NCI-H446 treated with DMSO at 0.1 percent for 48 hours (cell line): ENCODE measurements at regions not wholly inside any gene's neighbourhood (a gene's known extent, or its start where the extent isn't known, plus 50 kb on each side); places are given as distances from the start of the nearest gene placed in this dataset.

Experiments used
- DNase-seq: peaks from one replicate; lab custom pipeline; 2025; lab: John Stamatoyannopoulos, UW

DNA sequence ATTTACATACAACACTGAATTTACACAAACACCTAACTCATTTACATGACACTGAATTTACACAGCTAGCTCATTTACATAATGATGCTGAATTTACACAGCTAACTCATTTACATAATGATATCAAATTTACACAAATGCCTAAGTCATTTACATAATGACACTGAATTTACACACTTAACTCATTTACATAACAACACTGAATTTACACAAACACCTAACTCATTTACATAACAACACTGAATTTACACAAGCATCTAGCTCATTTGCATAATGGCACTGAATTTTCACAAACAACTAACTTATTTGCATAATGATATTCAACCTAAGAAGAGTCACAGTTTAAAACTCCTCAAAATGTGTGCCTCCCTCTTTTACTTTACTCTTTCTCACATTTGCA lies 511.7 kb downstream of the GALR1 start:
- no peak for DNase-seq

DNA sequence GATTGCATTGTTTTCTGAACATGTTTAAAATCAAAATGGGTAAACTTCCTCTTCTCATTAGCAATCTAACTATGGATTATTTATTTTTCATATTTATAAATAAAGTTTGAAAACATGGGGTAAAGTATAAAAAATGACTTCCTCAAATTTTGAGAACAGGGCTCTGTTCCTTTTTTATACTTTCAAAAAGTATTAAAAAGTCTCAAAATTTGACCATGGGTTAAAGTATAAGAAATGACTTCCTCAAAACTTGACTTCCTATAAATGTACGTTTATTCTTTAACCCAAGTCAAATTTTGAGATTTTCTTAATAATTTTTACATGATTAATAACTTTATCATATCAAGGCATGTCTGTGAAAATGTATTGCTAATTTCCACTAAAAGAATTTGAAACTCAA lies 512.4 kb downstream of the GALR1 start:
- DNase-seq, result no peak

DNA sequence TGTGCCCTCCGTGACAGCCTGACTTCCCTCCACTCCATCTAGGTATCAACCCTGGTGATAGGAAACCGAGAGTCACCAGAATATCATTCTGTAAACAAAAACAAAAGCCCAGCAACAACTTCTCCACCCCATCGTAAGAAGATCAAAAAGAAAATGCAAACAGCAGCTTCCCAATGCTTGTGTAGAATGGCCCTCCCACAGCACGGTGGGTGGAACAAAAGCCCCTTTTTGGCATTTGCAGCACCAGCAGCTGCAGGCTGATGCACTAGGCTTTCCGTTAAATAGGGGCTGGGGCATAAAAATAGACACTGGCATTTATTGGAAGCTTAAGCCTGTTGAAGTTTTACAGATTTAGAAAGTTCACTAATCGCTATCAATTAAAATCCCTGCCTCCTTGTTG lies 513.0 kb downstream of the GALR1 start:
- no peak for DNase-seq

DNA sequence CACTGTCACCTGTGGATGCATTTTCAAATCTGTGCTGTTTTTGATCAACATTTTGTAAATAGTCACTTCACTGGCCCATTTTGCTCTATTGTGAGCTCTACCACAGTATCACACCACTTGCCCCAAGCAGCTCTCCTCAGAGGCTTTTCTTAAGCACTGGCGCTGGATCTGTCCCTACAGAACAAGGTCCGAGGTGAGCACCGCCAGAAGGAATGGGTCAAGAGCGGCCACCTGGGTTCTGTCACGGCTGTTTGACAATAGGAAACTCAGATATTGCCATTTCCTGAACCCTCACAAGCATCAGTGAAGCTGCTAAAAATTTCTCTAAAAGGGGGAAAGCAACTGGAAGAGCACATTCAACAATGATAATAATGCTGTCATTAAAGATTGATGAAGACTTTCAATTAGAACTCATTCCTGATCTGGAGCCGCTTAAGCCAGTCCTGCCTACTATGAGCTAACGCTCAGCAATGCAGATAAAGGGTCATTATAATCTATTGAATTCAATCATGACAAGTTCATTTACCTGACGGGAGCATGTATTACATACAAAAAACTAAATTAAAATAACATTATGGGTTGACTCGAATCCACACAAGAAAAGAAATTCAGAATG lies 514.0 kb downstream of the GALR1 start:
- DNase-seq, result no peak

DNA sequence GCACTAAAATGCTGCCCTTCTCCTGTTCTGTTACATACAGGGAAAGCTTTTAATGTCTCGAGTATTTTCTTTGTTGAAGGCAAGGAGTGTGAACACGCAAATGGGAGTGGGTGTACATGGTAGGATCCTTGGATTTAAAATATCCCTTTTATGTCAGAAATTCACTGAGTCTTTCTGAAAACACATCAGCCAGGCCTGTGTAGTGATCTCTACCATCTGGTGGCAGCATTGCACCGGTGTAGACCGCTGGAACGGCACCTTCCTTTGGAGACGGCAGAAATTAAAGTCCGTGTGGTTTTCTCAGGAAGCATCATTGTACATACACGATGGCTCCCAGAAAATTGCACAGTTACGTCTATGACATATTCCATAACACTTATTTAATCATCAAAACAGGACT lies 515.8 kb downstream of the GALR1 start:
- DNase-seq, result no peak

DNA sequence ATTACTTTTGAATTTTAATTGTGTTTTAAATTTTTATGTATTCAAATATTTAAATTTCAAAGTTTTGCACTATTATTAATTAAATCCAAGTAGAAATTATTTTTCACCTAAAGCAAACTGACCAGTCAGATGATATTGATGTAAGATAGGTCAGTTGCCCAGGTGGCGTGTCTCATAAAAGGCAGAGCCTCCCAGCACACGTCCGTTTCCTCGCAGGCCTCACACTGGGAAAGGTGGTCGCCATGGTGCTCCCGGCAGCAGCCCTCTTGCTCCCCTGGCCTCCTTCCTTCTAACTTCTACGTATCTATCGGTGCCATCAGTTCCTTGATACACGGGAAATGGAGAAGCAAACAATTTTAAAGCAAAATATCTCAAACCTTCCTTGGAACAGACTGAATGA lies 516.8 kb downstream of the GALR1 start:
- DNase-seq, result no peak

DNA sequence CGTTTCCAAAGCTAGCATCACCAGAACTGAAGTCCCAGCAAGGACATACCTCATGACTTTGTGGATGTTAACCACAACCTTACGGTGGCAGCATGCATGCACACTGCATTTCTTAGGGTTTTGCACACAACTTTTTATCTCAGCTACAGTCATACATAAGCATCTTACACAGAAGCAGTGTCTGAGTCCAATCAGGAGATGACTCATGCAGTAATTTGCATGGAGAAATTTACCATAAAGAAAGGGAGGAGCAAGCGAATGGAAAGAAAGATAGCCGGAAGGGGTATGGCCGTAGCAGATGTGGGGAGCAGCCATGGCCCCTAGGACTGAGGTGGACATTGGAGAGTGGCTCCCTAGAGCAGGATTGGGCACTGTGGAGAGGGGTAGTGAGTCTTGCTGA lies 522.5 kb downstream of the GALR1 start:
- DNase-seq, result no peak

DNA sequence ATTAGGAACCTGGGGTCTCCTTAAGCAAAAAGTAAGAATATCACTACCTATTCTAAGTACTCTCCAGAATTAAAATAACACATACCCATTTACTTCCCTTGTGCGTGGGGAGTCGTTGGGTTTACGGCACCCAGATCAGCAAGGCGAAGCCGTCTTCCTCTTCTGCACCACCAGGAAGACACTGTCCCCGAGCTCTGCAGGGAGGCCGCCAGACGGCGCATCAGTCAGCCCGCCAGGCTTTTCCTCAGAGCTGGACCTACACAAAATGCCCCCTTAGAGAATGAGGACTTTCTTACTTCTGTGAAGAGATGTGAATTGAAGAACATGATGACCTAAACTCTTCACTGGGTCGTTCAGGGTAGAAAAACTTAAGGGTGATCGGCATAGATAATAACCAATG lies 526.5 kb downstream of the GALR1 start:
- DNase-seq, result no peak

DNA sequence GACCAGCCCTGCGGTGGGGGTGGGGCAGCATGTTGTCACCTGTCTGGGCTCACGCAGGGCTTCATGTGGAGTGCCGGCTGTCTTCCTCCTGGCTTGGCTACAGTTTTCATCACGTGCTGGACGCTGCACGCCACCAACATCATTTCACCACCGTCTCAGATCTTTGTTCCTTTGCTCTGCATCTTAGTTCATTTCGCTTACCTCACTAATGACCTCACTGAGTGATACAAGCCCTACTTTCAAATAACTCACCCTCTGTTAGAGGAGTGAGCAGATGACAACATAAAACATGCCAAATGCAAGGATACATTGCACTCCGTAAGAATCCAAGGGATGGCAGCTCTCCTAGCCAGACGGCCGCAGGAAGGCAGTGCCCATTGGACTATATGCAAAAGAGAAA lies 527.5 kb downstream of the GALR1 start:
- DNase-seq, result no peak

DNA sequence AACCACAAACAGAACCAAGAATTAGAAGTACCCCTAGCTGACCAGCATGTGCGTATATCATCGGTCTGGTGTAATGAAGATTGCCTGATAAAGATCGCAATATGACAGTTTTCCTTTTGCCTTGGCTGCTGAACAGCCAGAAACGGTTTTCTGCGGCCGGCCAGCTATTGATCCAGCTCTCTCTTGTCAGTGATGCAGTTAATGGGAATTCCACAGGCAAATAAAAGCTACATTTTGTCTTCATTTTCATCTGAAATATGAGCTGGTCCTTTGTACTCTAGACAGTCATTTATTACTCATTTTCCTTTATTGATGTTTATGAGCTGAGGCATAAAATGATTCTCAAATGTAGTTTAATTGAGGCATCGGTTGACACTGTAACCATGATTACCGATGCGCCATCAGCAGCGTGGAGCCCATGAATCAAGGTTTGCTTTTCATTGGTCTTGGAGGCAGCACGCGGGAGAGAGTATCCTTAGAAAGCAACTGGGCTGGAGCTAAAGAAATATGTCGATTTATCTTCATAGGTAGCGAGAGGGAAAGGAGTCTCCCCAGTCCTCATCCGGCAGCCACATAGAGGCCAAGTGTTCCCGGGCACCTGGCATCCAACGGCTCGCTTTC lies 535.2 kb downstream of the GALR1 start:
- no peak for DNase-seq

DNA sequence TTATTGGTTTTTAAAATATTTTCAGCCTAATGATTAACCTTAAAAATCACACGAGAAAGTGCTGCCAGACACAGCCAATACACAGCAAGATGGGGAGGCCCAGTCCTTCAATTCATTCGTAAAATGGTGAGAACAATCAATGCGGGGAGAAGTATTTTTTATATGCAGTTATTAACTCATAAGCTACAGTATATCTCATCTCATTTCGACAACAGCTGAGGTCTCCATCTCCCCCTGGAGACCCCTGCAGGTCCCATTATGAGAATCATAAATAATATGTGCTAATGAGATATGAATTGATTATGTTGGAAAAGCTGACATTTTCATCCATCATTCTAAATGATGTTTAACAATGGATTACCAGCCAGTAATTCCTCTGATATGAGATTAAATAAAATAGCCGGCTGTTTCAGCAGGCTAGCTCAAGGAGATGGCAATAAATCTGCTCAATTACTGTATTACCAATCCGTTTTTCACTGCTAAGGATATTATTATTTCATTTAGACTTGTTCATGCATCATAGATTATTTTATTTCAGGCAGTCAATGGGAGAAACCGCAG lies 535.8 kb downstream of the GALR1 start:
- no peak for DNase-seq

DNA sequence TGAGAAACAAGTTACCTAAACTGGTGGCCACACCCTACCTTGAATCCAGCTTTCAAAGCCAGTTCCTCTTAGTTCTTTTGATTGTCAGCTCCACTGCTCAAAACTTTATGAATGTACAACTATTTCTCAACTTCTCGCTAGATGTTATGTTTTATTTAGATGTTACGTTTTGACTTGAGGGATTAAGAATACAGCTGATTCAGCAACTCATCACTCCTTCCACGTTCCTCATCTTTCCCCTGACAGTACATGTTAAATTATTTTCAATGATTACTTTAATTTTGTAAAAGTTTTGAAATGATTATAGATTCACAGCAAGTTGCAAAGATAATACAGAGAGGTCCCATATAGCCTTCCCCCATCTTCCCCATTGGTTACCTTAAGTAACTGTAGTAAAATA lies 553.4 kb downstream of the GALR1 start:
- no peak for DNase-seq

DNA sequence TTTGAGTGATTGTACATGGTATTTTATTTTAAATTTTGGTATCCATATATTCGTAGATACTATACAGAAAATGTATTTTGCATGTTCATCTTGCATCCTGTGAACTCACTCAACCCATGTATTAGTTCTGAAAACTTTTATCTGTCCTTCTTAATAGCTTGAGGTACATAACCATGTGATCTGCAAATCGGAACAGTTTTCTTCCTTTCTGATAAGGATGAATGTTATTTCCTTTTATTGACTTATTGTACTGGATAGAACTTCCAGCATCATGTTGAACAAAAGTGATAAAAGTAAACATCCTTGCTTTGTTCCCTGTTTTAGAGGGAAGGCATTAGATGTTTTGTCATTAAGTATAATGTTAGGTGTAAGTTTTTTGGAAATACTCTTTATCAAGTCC lies 554.7 kb downstream of the GALR1 start:
- DNase-seq, result no peak

DNA sequence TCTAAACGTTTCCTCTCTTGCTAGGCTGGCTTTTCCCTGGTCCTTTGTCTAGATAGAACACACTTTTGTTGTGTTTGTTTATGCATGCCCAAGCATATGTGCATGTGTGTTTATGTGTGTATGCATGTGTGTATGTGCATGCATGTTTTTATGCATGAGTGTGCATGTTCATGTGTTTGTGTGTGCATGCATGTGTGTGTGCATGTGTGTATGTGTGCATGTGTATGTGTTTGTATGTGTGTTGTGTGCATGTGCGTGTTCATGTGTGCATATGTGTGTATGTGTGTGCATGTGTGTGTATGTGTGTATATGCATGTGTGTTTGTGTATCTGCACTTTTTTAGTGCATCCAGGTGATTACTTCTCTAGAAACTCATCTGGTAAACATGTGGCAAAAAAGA lies 558.0 kb downstream of the GALR1 start:
- DNase-seq, result no peak

DNA sequence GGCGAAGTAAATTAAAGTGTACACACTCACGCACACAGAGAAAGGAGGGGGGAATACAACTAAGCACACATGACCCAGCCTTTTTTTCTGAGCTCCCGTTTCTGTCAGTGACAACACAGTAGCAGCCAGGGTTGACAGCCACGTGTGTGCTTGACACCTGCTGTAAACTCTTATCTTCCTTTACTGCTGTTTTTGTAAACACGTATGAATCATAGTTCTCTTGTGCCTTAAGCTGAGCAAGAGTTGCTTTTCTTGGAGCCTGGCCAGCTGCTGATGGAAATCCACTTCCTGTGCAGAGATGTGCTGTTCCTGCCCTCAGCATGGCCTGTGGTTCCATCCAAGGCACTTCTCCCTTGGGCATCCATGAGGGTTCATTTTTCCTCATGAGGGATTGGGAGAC lies 561.9 kb downstream of the GALR1 start:
- DNase-seq, result no peak

DNA sequence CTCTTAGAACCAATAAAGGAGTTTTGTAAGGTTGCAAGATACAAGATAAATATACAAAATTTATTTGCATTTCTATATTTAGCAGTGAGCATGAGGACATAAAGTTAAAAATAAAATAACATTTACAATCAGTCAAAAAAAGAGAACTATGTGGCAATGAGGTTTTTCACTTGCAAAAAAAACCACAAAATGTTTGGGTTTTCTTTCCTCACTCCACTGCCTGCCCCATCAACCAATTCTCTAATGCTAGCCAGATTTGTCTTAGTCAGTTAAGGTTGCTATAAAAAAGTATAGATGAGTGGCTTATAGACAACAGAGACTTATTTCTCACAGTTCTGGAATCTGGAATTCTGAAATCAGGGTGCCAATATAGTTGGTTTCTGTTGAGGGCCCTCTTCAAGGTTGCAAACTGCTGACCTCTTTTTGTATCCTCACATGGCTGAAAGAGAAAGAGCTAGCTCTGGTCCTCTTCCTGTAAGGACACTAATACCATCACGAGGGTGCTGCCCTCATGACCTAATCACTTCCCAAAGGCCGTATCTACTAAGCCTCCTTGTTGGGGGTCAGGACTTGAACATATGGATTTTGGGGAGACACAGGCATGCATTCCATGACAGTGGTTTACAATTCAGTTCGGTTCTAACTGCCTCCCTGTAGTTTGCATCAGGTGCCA lies 566.2 kb downstream of the GALR1 start:
- DNase-seq, result no peak

DNA sequence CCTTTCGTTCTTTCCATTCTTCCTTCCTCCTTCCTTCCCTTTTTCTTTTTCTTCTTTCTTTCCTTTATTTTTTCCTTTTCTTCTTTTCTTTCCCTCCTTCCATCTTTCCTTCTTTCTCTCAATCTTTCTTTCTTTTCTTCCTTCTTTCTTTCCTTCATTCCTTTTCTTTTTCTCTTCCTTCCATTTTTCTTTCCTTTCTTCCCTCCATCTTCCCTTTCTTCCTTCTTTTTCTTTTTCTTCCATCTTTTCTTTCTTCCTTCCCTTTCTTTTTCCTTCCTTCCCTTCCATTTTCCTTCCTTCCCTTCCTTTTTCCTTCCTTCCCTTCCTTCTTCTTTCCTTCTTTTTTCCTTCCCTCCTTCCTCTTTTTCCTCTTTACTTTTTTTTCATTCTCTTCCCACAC lies 568.7 kb downstream of the GALR1 start:
- no peak for DNase-seq

DNA sequence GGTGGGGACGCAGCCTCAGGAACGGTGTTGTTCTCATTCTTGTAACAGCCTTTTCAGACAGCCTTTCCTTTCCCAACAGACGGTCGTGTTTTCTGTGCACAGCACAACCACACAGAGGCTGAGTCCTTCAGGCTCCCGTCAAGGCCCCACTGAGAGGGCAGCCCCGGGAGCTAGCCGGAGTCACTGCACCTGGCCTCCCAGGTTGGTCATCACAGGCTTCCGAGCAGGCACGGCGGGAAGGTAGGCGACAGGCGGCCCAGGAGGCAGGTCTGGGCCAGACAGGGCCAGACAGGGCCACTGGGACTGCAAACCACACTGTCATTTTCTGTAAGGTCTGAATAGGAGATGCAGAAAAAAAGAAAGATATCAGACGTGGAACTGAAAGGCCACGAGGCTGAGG lies 570.8 kb downstream of the GALR1 start:
- DNase-seq, result no peak

DNA sequence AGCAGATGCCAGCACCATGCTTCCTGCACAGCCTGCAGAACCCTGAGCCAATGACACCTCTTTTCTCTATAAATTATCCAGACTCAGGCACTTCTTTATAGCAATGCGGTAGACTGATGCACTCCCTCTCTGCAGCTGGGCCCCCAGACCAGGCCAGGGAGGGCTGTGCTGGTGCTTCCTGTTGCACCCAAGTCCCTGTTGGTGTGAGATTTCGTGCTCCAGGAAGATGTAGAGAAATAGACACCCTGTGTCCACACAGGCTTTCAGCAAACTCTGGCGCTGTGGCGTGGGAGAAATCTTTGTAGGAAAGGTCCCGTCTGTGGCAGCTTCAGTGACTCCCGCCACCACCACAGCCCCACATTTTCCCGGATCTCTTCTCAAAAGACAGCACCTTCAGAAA lies 572.2 kb downstream of the GALR1 start:
- DNase-seq, result no peak

DNA sequence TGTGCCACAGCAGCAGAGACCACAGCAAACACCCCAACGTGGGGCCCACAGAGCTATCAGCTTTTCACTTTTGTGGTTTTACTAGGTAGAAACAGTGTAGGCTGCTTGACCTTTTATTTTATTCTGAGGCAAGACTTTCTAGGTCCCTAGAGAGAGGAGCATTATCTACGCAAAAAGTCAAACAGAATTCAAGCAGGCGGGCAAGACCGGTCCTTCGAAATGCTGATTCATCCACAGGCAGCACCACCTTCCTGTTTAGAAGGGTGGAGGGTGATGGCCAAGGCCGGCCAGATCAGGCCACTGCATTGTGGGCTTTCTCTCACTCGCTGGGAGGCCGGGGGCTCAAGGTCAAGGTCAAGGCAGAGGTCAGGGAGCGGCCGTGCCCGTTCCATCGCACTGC lies 573.0 kb downstream of the GALR1 start:
- DNase-seq, result no peak

DNA sequence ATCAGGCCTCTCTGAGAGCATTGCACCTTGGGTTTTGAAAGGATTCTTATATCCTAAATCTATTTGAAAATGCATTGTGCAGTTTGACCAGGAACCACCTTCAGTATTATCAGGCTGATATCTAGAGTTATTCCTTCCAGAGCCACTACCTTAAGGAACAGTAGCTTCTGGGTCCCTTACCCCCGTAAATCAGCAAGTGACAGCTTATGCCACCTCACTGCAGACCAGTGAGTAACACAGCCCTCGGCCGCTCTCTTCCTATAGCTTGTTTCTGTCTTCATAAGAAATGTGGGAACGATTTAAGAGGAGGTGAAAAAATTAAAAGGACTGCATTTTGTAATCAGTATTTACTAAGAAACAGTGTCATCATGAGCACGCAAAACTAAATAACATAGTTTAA lies 584.2 kb downstream of the GALR1 start:
- no peak for DNase-seq

DNA sequence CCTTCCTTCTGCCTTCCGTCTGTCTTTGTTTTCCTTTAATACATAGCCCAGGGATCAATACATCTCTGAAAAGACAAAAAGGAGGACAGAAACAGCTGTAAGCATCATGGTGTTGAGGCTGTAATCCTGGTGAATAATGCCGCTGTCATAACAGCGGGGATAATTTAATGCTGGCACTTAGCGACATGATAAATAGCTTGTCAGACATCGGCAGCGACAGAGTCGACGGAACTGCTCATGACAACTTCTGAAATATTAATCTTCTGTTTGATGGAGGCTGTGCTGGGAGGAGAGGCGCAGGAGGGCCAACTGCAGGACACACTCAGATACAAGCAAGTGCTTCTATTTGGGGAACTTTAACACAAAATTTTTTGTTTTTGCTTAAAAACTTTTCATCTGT lies 602.2 kb downstream of the GALR1 start:
- no peak for DNase-seq

DNA sequence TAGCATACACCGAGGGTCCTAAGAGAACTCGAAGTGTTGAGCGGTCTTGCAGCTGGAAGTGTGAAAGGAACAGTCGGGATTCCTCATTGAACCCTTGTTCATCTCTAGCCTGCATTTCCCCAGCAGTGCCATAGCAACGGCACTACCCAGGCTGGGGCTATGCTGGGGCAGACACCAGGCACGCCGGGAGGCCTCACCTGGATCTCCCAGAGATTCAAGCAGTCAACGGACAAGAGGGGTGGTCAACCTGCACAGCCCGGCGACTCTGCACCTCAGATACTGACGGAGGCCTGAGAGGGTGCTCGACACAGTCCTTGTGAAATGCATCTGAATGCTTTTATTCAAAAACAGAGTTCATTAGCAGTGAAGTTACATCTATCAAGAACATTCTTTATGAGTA lies 604.2 kb downstream of the GALR1 start:
- DNase-seq, result no peak
